HEK293T (cell line): ENCODE measurements at regions not wholly inside any gene's neighbourhood (a gene's known extent, or its start where the extent isn't known, plus 50 kb on each side); places are given as distances from the start of the nearest gene placed in this dataset.

ENCODE experiments used
- CTCF ChIA-PET: fragments of 350-600 bp; formaldehyde crosslinking; extraction: SDS; loops from one replicate; lab custom pipeline; 2021; ENCODE audit warnings: antibody characterized with exemption, inconsistent platforms; lab: Yijun Ruan, JAX
- POLR2A ChIA-PET: fragments of 350-600 bp; formaldehyde crosslinking; extraction: SDS; loops from one replicate; lab custom pipeline; 2020; ENCODE audit warnings: antibody characterized with exemption, inconsistent platforms; lab: Yijun Ruan, JAX
- DNase-seq: peaks from one replicate; pipeline ENCODE4 v3.0.0; 2012; ENCODE audit warnings: mixed read lengths; ENCODE audit errors: extremely low spot score
- ARNT ChIP-seq: fragments of 450-650 bp; IDR thresholded peaks from 2 replicates; pipeline ENCODE4 v1.6.1; 2017; ENCODE audit warnings: mild to moderate bottlenecking
- BHLHE40 ChIP-seq: fragments of 450-650 bp; IDR thresholded peaks from 2 replicates; pipeline ENCODE4 v1.6.1; 2016; ENCODE audit warnings: mild to moderate bottlenecking, moderate library complexity, borderline replicate concordance
- CTBP1 ChIP-seq: fragments of 450-650 bp; IDR thresholded peaks from 2 replicates; pipeline ENCODE4 v1.6.1; 2016; ENCODE audit warnings: borderline replicate concordance
- ELF4 ChIP-seq: fragments of 450-650 bp; IDR thresholded peaks from 2 replicates; pipeline ENCODE4 v1.6.1; 2017; ENCODE audit warnings: antibody characterized with exemption
- FOXA1 ChIP-seq: fragments of 450-650 bp; IDR thresholded peaks from 2 replicates; pipeline ENCODE4 v1.6.1; 2016; ENCODE audit warnings: mild to moderate bottlenecking
- FOXK2 ChIP-seq: fragments of 450-650 bp; IDR thresholded peaks from 2 replicates; pipeline ENCODE4 v1.6.1; 2016; ENCODE audit warnings: mild to moderate bottlenecking
- FOXM1 ChIP-seq: fragments of 450-650 bp; IDR thresholded peaks from 2 replicates; pipeline ENCODE4 v1.6.1; 2017; ENCODE audit warnings: mild to moderate bottlenecking, borderline replicate concordance
- HDGF ChIP-seq: fragments of 450-650 bp; IDR thresholded peaks from 2 replicates; pipeline ENCODE4 v1.6.1; 2017; ENCODE audit warnings: antibody characterized with exemption, borderline replicate concordance
- L3MBTL2 ChIP-seq: fragments of 450-650 bp; conservative IDR thresholded peaks from 2 replicates; pipeline ENCODE4 v1.6.1; 2016; ENCODE audit warnings: mild to moderate bottlenecking
- LEF1 ChIP-seq: fragments of 450-650 bp; IDR thresholded peaks from 2 replicates; pipeline ENCODE4 v1.6.1; 2017; ENCODE audit warnings: mild to moderate bottlenecking, borderline replicate concordance
- NFRKB ChIP-seq: fragments of 450-650 bp; IDR thresholded peaks from 2 replicates; pipeline ENCODE4 v1.6.1; 2016; ENCODE audit warnings: mild to moderate bottlenecking, moderate library complexity
- PKNOX1 ChIP-seq: fragments of 450-650 bp; IDR thresholded peaks from 2 replicates; pipeline ENCODE4 v1.6.1; 2016
- SP1 ChIP-seq: fragments of 450-650 bp; IDR thresholded peaks from 2 replicates; pipeline ENCODE4 v1.6.1; 2017
- SUZ12 ChIP-seq: fragments of 450-650 bp; IDR thresholded peaks from 2 replicates; pipeline ENCODE4 v1.6.1; 2016; ENCODE audit warnings: mild to moderate bottlenecking
- TARDBP ChIP-seq: fragments of 450-650 bp; IDR thresholded peaks from 2 replicates; pipeline ENCODE4 v1.6.1; 2016
- ZNF384 ChIP-seq: fragments of 450-650 bp; IDR thresholded peaks from 2 replicates; pipeline ENCODE4 v1.6.1; 2016

GRCh38 chr13:31962731-31963370, 68.7 kb upstream of the FRY start:
- no peak for DNase-seq
- CTCF ChIA-PET: no interaction called here
- TF ChIP-seq LEF1 (no peak), FOXM1 (no peak), PKNOX1 (no peak), TARDBP (no peak), SUZ12 (no peak), BHLHE40 (no peak), L3MBTL2 (no peak), CTBP1 (no peak), ZNF384 (no peak)
- POLR2A ChIA-PET: no interaction called here

- CTCF ChIA-PET: interaction anchor here (0.7 kb wide), 1 partner anchor 10 kb away, joined by 3 read pairs; no protein-coding TSS in a partner anchor
- no peak for DNase-seq
- no peak for TF ChIP-seq HDGF
- no peak for TF ChIP-seq FOXM1
- TF ChIP-seq PKNOX1: no peak
- TF ChIP-seq ELF4: no peak
- no peak for TF ChIP-seq FOXK2
- no peak for TF ChIP-seq FOXA1
- no peak for TF ChIP-seq ARNT
- no peak for TF ChIP-seq NFRKB
- no peak for TF ChIP-seq CTBP1
- no peak for TF ChIP-seq TARDBP
- TF ChIP-seq BHLHE40: no peak
- no peak for TF ChIP-seq SP1
- TF ChIP-seq LEF1: no peak
- no peak for TF ChIP-seq L3MBTL2
- no peak for TF ChIP-seq ZNF384
- no peak for TF ChIP-seq SUZ12
- POLR2A ChIA-PET: no interaction called here
Measured at GRCh38 chr13:31963631-31964030, 67.9 kb upstream of the FRY start.

GRCh38 chr13:31964168-31964567, 67.4 kb upstream of the FRY start:
- TF ChIP-seq CTBP1 (no peak), FOXK2 (no peak), TARDBP (no peak), BHLHE40 (no peak), SUZ12 (no peak), NFRKB (no peak)
- no peak for DNase-seq
- ChIA-PET CTCF (interaction anchor here (0.7 kb wide), 1 partner anchor 9 kb away, joined by 3 read pairs; no protein-coding TSS in a partner anchor), POLR2A (no interaction called here)

GRCh38 chr13:31965361-31966066, 66.1 kb upstream of the FRY start:
- CTCF ChIA-PET: no interaction called here

GRCh38 chr13:31967155-31967554, 64.4 kb upstream of the FRY start:
- CTCF ChIA-PET: interaction anchor here (0.6 kb wide), 1 partner anchor 64 kb away, joined by 4 read pairs; no protein-coding TSS in a partner anchor
- no peak for DNase-seq
- POLR2A ChIA-PET: no interaction called here
- no peak for TF ChIP-seq TARDBP
- no peak for TF ChIP-seq PKNOX1
- no peak for TF ChIP-seq BHLHE40
- TF ChIP-seq CTBP1: no peak
- no peak for TF ChIP-seq SP1
- no peak for TF ChIP-seq FOXA1
- no peak for TF ChIP-seq ZNF384
- TF ChIP-seq ARNT: no peak
- TF ChIP-seq LEF1: no peak
- no peak for TF ChIP-seq ELF4
- TF ChIP-seq FOXK2: no peak
- TF ChIP-seq HDGF: no peak
- TF ChIP-seq NFRKB: no peak
- no peak for TF ChIP-seq SUZ12
- no peak for TF ChIP-seq FOXM1
- no peak for TF ChIP-seq L3MBTL2

More at GRCh38 chr13:31965361-31966066, 66.1 kb upstream of the FRY start:
- POLR2A ChIA-PET: no interaction called here
- DNase-seq: no peak
- TF ChIP-seq SUZ12: no peak
- TF ChIP-seq LEF1: no peak
- no peak for TF ChIP-seq ELF4
- TF ChIP-seq CTBP1: no peak
- no peak for TF ChIP-seq PKNOX1
- no peak for TF ChIP-seq NFRKB
- TF ChIP-seq FOXM1: no peak
- no peak for TF ChIP-seq FOXK2
- TF ChIP-seq FOXA1: no peak
- TF ChIP-seq ARNT: no peak
- TF ChIP-seq BHLHE40: no peak
- no peak for TF ChIP-seq HDGF
- TF ChIP-seq TARDBP: no peak
- no peak for TF ChIP-seq L3MBTL2
- TF ChIP-seq ZNF384: no peak
